CD1c-positive myeloid dendritic cell (primary cell): ENCODE measurements at regions not wholly inside any gene's neighbourhood (a gene's known extent, or its start where the extent isn't known, plus 50 kb on each side); places are given as distances from the start of the nearest gene placed in this dataset.

ENCODE experiments used
- DNase-seq: peaks from one replicate; pipeline ENCODE4 v3.0.0-alpha.2; 2016; ENCODE audit errors: extremely low spot score

- DNase-seq, result no peak
Measured at GRCh38 chr12:58775396-58775795, 144.9 kb downstream of the LRIG3 start.

- no peak for DNase-seq
Measured at GRCh38 chr12:58776144-58776543, 144.2 kb downstream of the LRIG3 start.

GRCh38 chr12:58777815-58778214 is 142.5 kb downstream of the LRIG3 start:
- no peak for DNase-seq

GRCh38 chr12:58781609-58782008 is 138.7 kb downstream of the LRIG3 start:
- DNase-seq, result no peak

- no peak for DNase-seq
Measured at GRCh38 chr12:58787021-58787760, 133.1 kb downstream of the LRIG3 start.

GRCh38 chr12:58794859-58795258 is 125.4 kb downstream of the LRIG3 start:
- no peak for DNase-seq

- no peak for DNase-seq
Measured at GRCh38 chr12:58795825-58796224, 124.5 kb downstream of the LRIG3 start.

GRCh38 chr12:58801986-58802385 is 118.3 kb downstream of the LRIG3 start:
- no peak for DNase-seq

- no peak for DNase-seq
Measured at GRCh38 chr12:58803908-58804307, 116.4 kb downstream of the LRIG3 start.

GRCh38 chr12:58804749-58805148 is 115.6 kb downstream of the LRIG3 start:
- no peak for DNase-seq

- DNase-seq, result no peak
Measured at GRCh38 chr12:58809064-58809607, 111.2 kb downstream of the LRIG3 start.

GRCh38 chr12:58811346-58811745 is 109.0 kb downstream of the LRIG3 start:
- DNase-seq, result no peak

- DNase-seq, result no peak
Measured at GRCh38 chr12:58812214-58812613, 108.1 kb downstream of the LRIG3 start.

GRCh38 chr12:58814036-58814435 is 106.3 kb downstream of the LRIG3 start:
- DNase-seq, result no peak

GRCh38 chr12:58815235-58815634 is 105.1 kb downstream of the LRIG3 start:
- DNase-seq, result no peak

GRCh38 chr12:58818546-58818945 is 101.8 kb downstream of the LRIG3 start:
- no peak for DNase-seq

- DNase-seq, result no peak
Measured at GRCh38 chr12:58819345-58819744, 101.0 kb downstream of the LRIG3 start.

- DNase-seq, result no peak
Measured at GRCh38 chr12:58819985-58820384, 100.3 kb downstream of the LRIG3 start.
